ENCODE measurements at regions not wholly inside any gene's neighbourhood (a gene's known extent, or its start where the extent isn't known, plus 50 kb on each side); places are given as distances from the start of the nearest gene placed in this dataset.

GRCh38 chr12:93318720-93319522, 58.8 kb upstream of the NUDT4 start:
- no peak for DNase-seq (ENCODE audit: extremely low read depth, low read depth, low spot score)

GRCh38 chr12:93319523-93320050, 58.1 kb upstream of the NUDT4 start:
- DNase-seq (ENCODE audit: extremely low read depth, low read depth, low spot score): no peak

- no peak for DNase-seq (ENCODE audit: extremely low read depth, low read depth, low spot score)
These were observed 54.9 kb upstream of the NUDT4 start for GRCh38 chr12:93322784-93323183.

GRCh38 chr12:93323625-93324329, 53.9 kb upstream of the NUDT4 start:
- no peak for DNase-seq (ENCODE audit: extremely low read depth, low read depth, low spot score)

- DNase-seq (ENCODE audit: extremely low read depth, low read depth, low spot score): no peak
These were observed 51.9 kb upstream of the NUDT4 start for GRCh38 chr12:93325855-93326254.
